ENCODE measurements at regions not wholly inside any gene's neighbourhood (a gene's known extent, or its start where the extent isn't known, plus 50 kb on each side); places are given as distances from the start of the nearest gene placed in this dataset.
A peak's percentile ranks its signal among the peaks of the same experiment; 100 is the strongest.

DNA sequence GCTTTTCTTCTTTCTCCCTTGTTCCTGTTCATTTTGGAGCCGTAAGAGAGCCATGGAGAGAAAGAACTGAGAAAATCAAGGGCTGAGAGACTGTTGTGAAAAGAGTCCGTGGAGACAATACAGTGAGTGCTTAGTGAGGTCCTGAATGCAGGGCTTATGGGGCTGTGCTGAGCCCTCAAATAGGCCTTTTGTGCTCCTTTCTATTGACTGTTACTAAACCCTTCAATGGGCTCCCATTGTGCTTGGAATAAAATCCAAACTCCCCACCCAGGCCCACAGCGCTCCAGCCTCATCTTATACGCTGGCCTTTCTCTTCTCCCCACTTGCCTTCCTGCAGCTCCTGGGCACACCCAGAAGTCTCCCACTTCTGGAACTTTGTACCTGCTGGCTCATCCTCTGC lies 243.1 kb upstream of the HABP2 start:
- Histone ChIP-seq H4K8ac (ENCODE audit: low read depth, low read length) (no peak overlapping the region), H3K18ac (ENCODE audit: low read length) (no peak overlapping the region)

DNA sequence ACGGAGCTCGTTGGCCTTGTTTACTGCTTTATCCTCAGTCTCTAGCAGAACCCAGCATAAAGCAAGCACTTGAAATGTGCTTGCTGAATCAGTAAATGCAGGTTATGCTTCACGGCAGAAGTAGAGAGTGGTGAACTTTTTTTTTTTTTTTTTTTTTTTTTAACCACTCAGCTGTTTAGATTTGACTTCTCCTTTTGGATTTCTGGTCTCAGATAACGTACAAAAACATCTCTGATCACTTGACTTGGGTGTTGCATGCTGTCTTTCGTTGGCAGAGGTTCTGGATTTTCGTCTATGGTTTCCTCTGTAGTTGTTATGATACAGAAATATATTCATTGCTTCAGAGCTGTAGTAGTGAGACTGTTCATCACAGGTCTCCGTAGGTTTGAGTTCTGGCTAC lies 242.5 kb upstream of the HABP2 start:
- Histone ChIP-seq H3K56ac (ENCODE audit: low read length) (no peak overlapping the region), H2BK5ac (ENCODE audit: low read length) (no peak overlapping the region), H3K36me3 (ENCODE audit: control insufficient read depth, insufficient read depth, low read length) (no peaks in the 10 kb centered on the region), H4K8ac (ENCODE audit: low read depth, low read length) (no peak overlapping the region), H3K4ac (ENCODE audit: low read depth, low read length) (no peak overlapping the region), H2BK120ac (ENCODE audit: low read depth, low read length) (no peak overlapping the region), H3K4me3 (ENCODE audit: low read length) (no peak overlapping the region), H4K5ac (ENCODE audit: low read length) (no peak overlapping the region), H3K79me2 (ENCODE audit: control insufficient read depth, insufficient read depth, low read length) (no peaks in the 10 kb centered on the region), H3K27me3 (ENCODE audit: insufficient read depth, low read length, poor library complexity) (no peaks in the 10 kb centered on the region), H3K4me1 (ENCODE audit: control insufficient read depth, low read depth, low read length) (no peaks in the 10 kb centered on the region), H3K27ac (ENCODE audit: low read depth, low read length) (no peak overlapping the region), H2BK15ac (replicated peaks; ENCODE audit: low read depth) (no peak overlapping the region), H3K23ac (ENCODE audit: low read length) (no peak overlapping the region), H3K4me2 (ENCODE audit: low read length) (no peak overlapping the region), H2AK5ac (ENCODE audit: low read length) (no peak overlapping the region), H3K18ac (ENCODE audit: low read length) (no peak overlapping the region), H3K9ac (ENCODE audit: low read length) (no peak overlapping the region), H3K79me1 (ENCODE audit: low read length) (no peaks in the 10 kb centered on the region)
- DNase-seq: no peak
- no CpG with 5 or more reads among the region's 7 CpGs for WGBS (ENCODE audit: extremely low coverage, insufficient coverage, low lambda C conversion rate)

More for the DNA sequence above, 243.1 kb upstream of the HABP2 start:
- Histone ChIP-seq H2BK15ac (replicated peaks; ENCODE audit: low read depth) (no peak overlapping the region), H3K56ac (ENCODE audit: low read length) (no peak overlapping the region), H3K79me2 (ENCODE audit: control insufficient read depth, insufficient read depth, low read length) (no peaks in the 10 kb centered on the region), H3K4me3 (ENCODE audit: low read length) (no peak overlapping the region), H3K27me3 (ENCODE audit: insufficient read depth, low read length, poor library complexity) (no peaks in the 10 kb centered on the region), H2BK120ac (ENCODE audit: low read depth, low read length) (no peak overlapping the region), H4K5ac (ENCODE audit: low read length) (no peak overlapping the region), H2BK5ac (ENCODE audit: low read length) (no peak overlapping the region), H2AK5ac (ENCODE audit: low read length) (no peak overlapping the region), H3K9ac (ENCODE audit: low read length) (no peak overlapping the region), H3K4me2 (ENCODE audit: low read length) (no peak overlapping the region), H3K23ac (ENCODE audit: low read length) (no peak overlapping the region), H3K4me1 (ENCODE audit: control insufficient read depth, low read depth, low read length) (no peaks in the 10 kb centered on the region), H3K36me3 (ENCODE audit: control insufficient read depth, insufficient read depth, low read length) (no peaks in the 10 kb centered on the region), H3K27ac (ENCODE audit: low read depth, low read length) (no peak overlapping the region), H3K79me1 (ENCODE audit: low read length) (no peaks in the 10 kb centered on the region), H3K4ac (ENCODE audit: low read depth, low read length) (no peak overlapping the region)
- no peak for DNase-seq
- WGBS (ENCODE audit: extremely low coverage, insufficient coverage, low lambda C conversion rate): no CpG with 5 or more reads among the region's 4 CpGs

DNA sequence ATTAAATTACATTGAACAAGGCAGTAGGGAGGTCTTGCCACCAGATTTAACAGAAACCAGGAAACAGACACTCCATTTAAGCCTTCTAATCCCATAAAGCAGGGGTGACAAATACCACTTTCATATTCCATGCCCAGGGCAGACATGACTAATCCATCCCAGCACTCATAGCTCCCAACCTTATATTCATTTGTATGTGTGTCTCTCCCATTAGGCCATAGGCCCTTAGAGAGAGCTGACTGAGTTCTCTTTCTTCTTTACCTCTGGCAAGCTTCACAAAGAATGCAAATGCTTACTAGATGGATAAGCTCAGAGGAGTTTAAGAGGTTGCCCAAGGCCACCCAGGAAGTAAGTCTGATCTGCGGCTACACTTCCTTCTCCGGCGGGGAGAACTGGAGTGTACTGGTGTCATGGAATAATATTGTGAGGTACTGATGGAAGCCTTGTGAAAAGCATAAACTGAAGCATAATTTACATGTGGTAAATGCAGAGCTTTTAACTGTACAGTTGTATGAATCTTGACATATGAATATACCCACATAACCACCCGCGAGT lies 239.7 kb upstream of the HABP2 start:
- no peak overlapping the region for H4K5ac ChIP-seq (ENCODE audit: low read length)
- no peaks in the 10 kb centered on the region for H3K79me2 ChIP-seq (ENCODE audit: control insufficient read depth, insufficient read depth, low read length)
- DNase-seq: no peak

DNA sequence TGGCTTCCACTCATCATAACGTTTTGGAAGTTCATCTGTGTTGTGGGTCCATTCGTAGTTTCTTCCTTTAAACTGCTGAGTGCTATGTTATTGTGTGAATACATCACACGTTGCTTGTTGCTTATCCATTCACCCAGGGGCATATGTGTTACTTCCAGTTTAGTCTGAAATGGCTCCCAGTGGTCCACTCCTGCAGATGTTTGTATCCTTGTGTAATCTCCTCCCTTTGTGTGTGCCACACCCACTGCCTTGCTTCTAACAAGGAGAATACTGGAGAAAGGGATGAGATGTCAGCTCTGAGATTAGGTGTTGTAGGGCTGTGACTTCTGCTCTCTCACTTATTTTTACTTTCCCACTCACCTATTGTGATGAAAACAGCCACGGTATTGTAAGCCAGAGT lies 239.1 kb upstream of the HABP2 start:
- no peak overlapping the region for H3K56ac ChIP-seq (ENCODE audit: low read length)
- H3K79me2 ChIP-seq (ENCODE audit: control insufficient read depth, insufficient read depth, low read length): no peaks in the 10 kb centered on the region
- H3K36me3 ChIP-seq (ENCODE audit: control insufficient read depth, insufficient read depth, low read length): no peaks in the 10 kb centered on the region
- H3K18ac ChIP-seq (ENCODE audit: low read length): no peak overlapping the region
- no peak overlapping the region for H2BK15ac ChIP-seq (replicated peaks; ENCODE audit: low read depth)
- H3K4me1 ChIP-seq (ENCODE audit: control insufficient read depth, low read depth, low read length): no peaks in the 10 kb centered on the region
- H3K27me3 ChIP-seq (ENCODE audit: insufficient read depth, low read length, poor library complexity): no peaks in the 10 kb centered on the region
- no peak for DNase-seq
- no peak overlapping the region for H3K4ac ChIP-seq (ENCODE audit: low read depth, low read length)
- no peak overlapping the region for H2BK120ac ChIP-seq (ENCODE audit: low read depth, low read length)
- no peak overlapping the region for H2AK5ac ChIP-seq (ENCODE audit: low read length)
- H3K4me2 ChIP-seq (ENCODE audit: low read length): no peak overlapping the region
- no peak overlapping the region for H4K5ac ChIP-seq (ENCODE audit: low read length)
- no CpG with 5 or more reads among the region's 4 CpGs for WGBS (ENCODE audit: extremely low coverage, insufficient coverage, low lambda C conversion rate)
- H3K79me1 ChIP-seq (ENCODE audit: low read length): no peaks in the 10 kb centered on the region
- H3K27ac ChIP-seq (ENCODE audit: low read depth, low read length): no peak overlapping the region
- no peak overlapping the region for H3K4me3 ChIP-seq (ENCODE audit: low read length)
- no peak overlapping the region for H3K23ac ChIP-seq (ENCODE audit: low read length)
- H3K9ac ChIP-seq (ENCODE audit: low read length): no peak overlapping the region
- no peak overlapping the region for H2BK5ac ChIP-seq (ENCODE audit: low read length)
- no peak overlapping the region for H4K8ac ChIP-seq (ENCODE audit: low read depth, low read length)

More for the DNA sequence above, 239.7 kb upstream of the HABP2 start:
- no peak overlapping the region for H3K56ac ChIP-seq (ENCODE audit: low read length)
- no peak overlapping the region for H3K9ac ChIP-seq (ENCODE audit: low read length)
- H3K4me2 ChIP-seq (ENCODE audit: low read length): no peak overlapping the region
- H2BK120ac ChIP-seq (ENCODE audit: low read depth, low read length): no peak overlapping the region
- no peak overlapping the region for H3K23ac ChIP-seq (ENCODE audit: low read length)
- H2BK15ac ChIP-seq (replicated peaks; ENCODE audit: low read depth): no peak overlapping the region
- no CpG with 5 or more reads among the region's 5 CpGs for WGBS (ENCODE audit: extremely low coverage, insufficient coverage, low lambda C conversion rate)
- no peak overlapping the region for H3K18ac ChIP-seq (ENCODE audit: low read length)
- no peak overlapping the region for H3K27ac ChIP-seq (ENCODE audit: low read depth, low read length)
- H2AK5ac ChIP-seq (ENCODE audit: low read length): no peak overlapping the region
- H3K79me1 ChIP-seq (ENCODE audit: low read length): no peaks in the 10 kb centered on the region
- H3K27me3 ChIP-seq (ENCODE audit: insufficient read depth, low read length, poor library complexity): no peaks in the 10 kb centered on the region
- H3K4me3 ChIP-seq (ENCODE audit: low read length): no peak overlapping the region
- no peaks in the 10 kb centered on the region for H3K4me1 ChIP-seq (ENCODE audit: control insufficient read depth, low read depth, low read length)
- H4K8ac ChIP-seq (ENCODE audit: low read depth, low read length): no peak overlapping the region
- H3K4ac ChIP-seq (ENCODE audit: low read depth, low read length): no peak overlapping the region
- H3K36me3 ChIP-seq (ENCODE audit: control insufficient read depth, insufficient read depth, low read length): no peaks in the 10 kb centered on the region
- H2BK5ac ChIP-seq (ENCODE audit: low read length): no peak overlapping the region

DNA sequence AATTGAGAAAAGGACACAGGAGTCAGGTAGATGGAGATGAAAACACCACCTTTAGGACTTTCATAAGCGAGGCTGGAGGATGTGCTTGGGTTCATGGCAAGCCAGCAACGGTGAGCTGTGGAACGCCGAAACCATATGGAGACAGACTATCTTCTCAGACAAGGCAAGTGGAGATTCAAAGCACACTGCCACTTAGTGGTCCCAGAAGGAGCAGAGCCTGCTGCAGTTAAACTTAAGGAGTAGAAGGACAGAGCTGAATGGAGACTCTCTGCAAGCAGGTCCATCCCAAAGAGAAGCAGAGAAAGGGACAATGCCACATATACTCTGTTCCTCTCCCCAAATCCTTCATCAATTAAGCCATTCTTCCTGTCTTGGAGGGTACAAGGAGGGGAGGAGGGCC lies 236.3 kb upstream of the HABP2 start:
- Histone ChIP-seq H3K27ac (ENCODE audit: low read depth, low read length) (no peak overlapping the region), H3K56ac (ENCODE audit: low read length) (no peak overlapping the region)
- WGBS (ENCODE audit: extremely low coverage, insufficient coverage, low lambda C conversion rate): no CpG with 5 or more reads among the region's 4 CpGs

DNA sequence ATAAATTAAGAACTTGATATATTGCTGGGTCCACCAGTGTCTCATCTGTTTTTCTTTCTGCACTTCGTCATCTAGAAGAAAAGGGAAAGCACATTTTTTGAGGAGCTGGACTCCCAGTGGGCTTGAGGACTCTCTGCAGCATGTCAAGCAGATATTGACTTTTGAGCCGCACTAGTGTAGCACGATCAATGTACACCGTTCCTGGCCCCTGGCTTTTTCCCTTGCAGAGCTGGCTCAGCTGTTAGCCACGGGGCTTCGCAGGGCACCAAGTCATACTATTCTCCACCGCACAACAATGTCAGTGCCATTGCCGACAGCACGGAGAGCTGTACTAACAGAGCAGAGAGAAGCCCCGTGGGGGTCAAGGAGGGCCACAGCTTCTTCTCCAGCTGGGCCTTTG lies 235.4 kb upstream of the HABP2 start:
- Histone ChIP-seq H2BK15ac (replicated peaks; ENCODE audit: low read depth) (no peak overlapping the region), H4K8ac (ENCODE audit: low read depth, low read length) (no peak overlapping the region), H3K23ac (ENCODE audit: low read length) (no peak overlapping the region), H2BK5ac (ENCODE audit: low read length) (no peak overlapping the region), H2BK120ac (ENCODE audit: low read depth, low read length) (no peak overlapping the region), H3K36me3 (ENCODE audit: control insufficient read depth, insufficient read depth, low read length) (no peaks in the 10 kb centered on the region), H3K4me2 (ENCODE audit: low read length) (no peak overlapping the region), H3K79me2 (ENCODE audit: control insufficient read depth, insufficient read depth, low read length) (no peaks in the 10 kb centered on the region), H2AK5ac (ENCODE audit: low read length) (no peak overlapping the region), H3K56ac (ENCODE audit: low read length) (no peak overlapping the region), H3K79me1 (ENCODE audit: low read length) (no peaks in the 10 kb centered on the region), H3K4ac (ENCODE audit: low read depth, low read length) (no peak overlapping the region), H3K27me3 (ENCODE audit: insufficient read depth, low read length, poor library complexity) (no peaks in the 10 kb centered on the region), H3K27ac (ENCODE audit: low read depth, low read length) (no peak overlapping the region), H3K9ac (ENCODE audit: low read length) (no peak overlapping the region), H3K18ac (ENCODE audit: low read length) (no peak overlapping the region), H3K4me3 (ENCODE audit: low read length) (no peak overlapping the region), H4K5ac (ENCODE audit: low read length) (no peak overlapping the region), H3K4me1 (ENCODE audit: control insufficient read depth, low read depth, low read length) (no peaks in the 10 kb centered on the region)
- DNase-seq: no peak
- WGBS (ENCODE audit: extremely low coverage, insufficient coverage, low lambda C conversion rate): no CpG with 5 or more reads among the region's 10 CpGs

More for the DNA sequence above, 236.3 kb upstream of the HABP2 start:
- Histone ChIP-seq H3K79me2 (ENCODE audit: control insufficient read depth, insufficient read depth, low read length) (no peaks in the 10 kb centered on the region), H3K4me3 (ENCODE audit: low read length) (no peak overlapping the region), H2BK5ac (ENCODE audit: low read length) (no peak overlapping the region), H2BK15ac (replicated peaks; ENCODE audit: low read depth) (no peak overlapping the region), H4K5ac (ENCODE audit: low read length) (no peak overlapping the region), H3K4me1 (ENCODE audit: control insufficient read depth, low read depth, low read length) (no peaks in the 10 kb centered on the region), H3K18ac (ENCODE audit: low read length) (no peak overlapping the region), H4K8ac (ENCODE audit: low read depth, low read length) (no peak overlapping the region), H3K23ac (ENCODE audit: low read length) (no peak overlapping the region), H3K36me3 (ENCODE audit: control insufficient read depth, insufficient read depth, low read length) (no peaks in the 10 kb centered on the region), H3K27me3 (ENCODE audit: insufficient read depth, low read length, poor library complexity) (no peaks in the 10 kb centered on the region), H3K4ac (ENCODE audit: low read depth, low read length) (no peak overlapping the region), H3K4me2 (ENCODE audit: low read length) (no peak overlapping the region), H2BK120ac (ENCODE audit: low read depth, low read length) (no peak overlapping the region), H3K9ac (ENCODE audit: low read length) (no peak overlapping the region), H3K79me1 (ENCODE audit: low read length) (no peaks in the 10 kb centered on the region), H2AK5ac (ENCODE audit: low read length) (no peak overlapping the region)
- peak; percentile 47 for DNase-seq

Measured in mesendoderm (in vitro differentiated cells).